GM23248 (cell line): ENCODE measurements at regions not wholly inside any gene's neighbourhood (a gene's known extent, or its start where the extent isn't known, plus 50 kb on each side); places are given as distances from the start of the nearest gene placed in this dataset.
"Not testable (repeated sequence)": the region's sequence is repeated elsewhere in the genome, so short reads cannot be mapped to it uniquely, and the experiment has no call there.

Experiments used
- EZH2 ChIP-seq: fragments of 200-600 bp; sonication (generic); IDR thresholded peaks from 2 replicates; pipeline ENCODE4 v1.6.1; 2018; ENCODE audit warnings: antibody characterized with exemption, mild to moderate bottlenecking; ENCODE audit not compliant: insufficient read depth, poor library complexity, severe bottlenecking
- EZH2phosphoT487 ChIP-seq: fragments of 200-600 bp; sonication (generic); IDR thresholded peaks from 2 replicates; pipeline ENCODE4 v1.6.1; 2018; ENCODE audit warnings: antibody characterized with exemption, moderate library complexity, mild to moderate bottlenecking, low read depth; ENCODE audit not compliant: insufficient read depth

GRCh38 chr16:32187918-32188669 lies 65.0 kb upstream of the TP53TG3D start:
- not testable (repeated sequence) for TF ChIP-seq EZH2phosphoT487, EZH2
